GM23338 (cell line): ENCODE measurements at regions not wholly inside any gene's neighbourhood (a gene's known extent, or its start where the extent isn't known, plus 50 kb on each side); places are given as distances from the start of the nearest gene placed in this dataset.

ENCODE experiments used
- ATAC-seq: fragments of 200-7000 bp; cut with Tn5 transposase; 3 replicates; pipeline ENCODE4 v1.9.1; 2020
- DNase-seq: peaks from one replicate; pipeline ENCODE4 v3.0.0-alpha.2; 2015; ENCODE audit warnings: low spot score
- H2AFZ ChIP-seq: fragments of 200-600 bp; sonication (generic); 2 replicates; pipeline ENCODE4 v1.8.0; 2016; ENCODE audit warnings: antibody characterized with exemption, mild to moderate bottlenecking, moderate library complexity
- H3F3A ChIP-seq: fragments of 200-600 bp; sonication (generic); replicated peaks from 2 replicates; pipeline ENCODE4 v1.8.0; 2017; ENCODE audit warnings: antibody characterized with exemption, mixed run types, low read depth
- H3K27ac ChIP-seq: fragments of 200-600 bp; sonication (generic); 2 replicates; pipeline ENCODE4 v1.6.1; 2016; ENCODE audit warnings: low read depth
- H3K27me3 ChIP-seq: fragments of 200-600 bp; sonication (generic); 2 replicates; pipeline ENCODE4 v1.8.0; 2016; ENCODE audit warnings: mild to moderate bottlenecking, mixed run types, moderate library complexity; ENCODE audit not compliant: insufficient read depth
- H3K36me3 ChIP-seq: fragments of 200-600 bp; sonication (generic); 2 replicates; pipeline ENCODE4 v1.8.0; 2016; ENCODE audit warnings: mild to moderate bottlenecking; ENCODE audit not compliant: insufficient read depth
- H3K4me1 ChIP-seq: fragments of 200-600 bp; sonication (generic); 2 replicates; pipeline ENCODE4 v1.8.0; 2016; ENCODE audit warnings: mild to moderate bottlenecking, moderate library complexity; ENCODE audit not compliant: insufficient read depth
- H3K4me2 ChIP-seq: fragments of 200-600 bp; sonication (generic); 2 replicates; pipeline ENCODE4 v1.7.1; 2017; ENCODE audit warnings: mixed run types
- H3K4me3 ChIP-seq: fragments of 200-600 bp; sonication (generic); 2 replicates; pipeline ENCODE4 v1.6.1; 2016; ENCODE audit warnings: mixed run types
- H3K79me2 ChIP-seq: fragments of 200-600 bp; sonication (generic); replicated peaks from 2 replicates; pipeline ENCODE4 v1.8.0; 2017; ENCODE audit warnings: mild to moderate bottlenecking; ENCODE audit not compliant: insufficient read depth
- H3K9me2 ChIP-seq: fragments of 200-600 bp; sonication (generic); 2 replicates; pipeline ENCODE4 v1.8.0; 2017; ENCODE audit not compliant: insufficient read depth
- H4K20me1 ChIP-seq: fragments of 200-600 bp; sonication (generic); replicated peaks from 2 replicates; pipeline ENCODE4 v1.8.0; 2017; ENCODE audit warnings: mild to moderate bottlenecking; ENCODE audit not compliant: insufficient read depth
- H3K27ac Mint-ChIP-seq: 2 replicates; pipeline ENCODE4 v1.8.0; 2020; ENCODE audit warnings: inconsistent platforms, mild to moderate bottlenecking, moderate library complexity, mixed read lengths
- H3K27me3 Mint-ChIP-seq: 3 replicates; pipeline ENCODE4 v1.8.0; 2022; ENCODE audit warnings: low read depth, mild to moderate bottlenecking, moderate library complexity, mixed read lengths, inconsistent platforms; ENCODE audit not compliant: insufficient read depth, poor library complexity
- H3K36me3 Mint-ChIP-seq: 3 replicates; pipeline ENCODE4 v1.8.0; 2021; ENCODE audit warnings: low read depth, mild to moderate bottlenecking, inconsistent platforms, moderate library complexity, mixed read lengths
- H3K4me1 Mint-ChIP-seq: 3 replicates; pipeline ENCODE4 v1.8.0; 2020; ENCODE audit warnings: mild to moderate bottlenecking, inconsistent platforms, mixed read lengths
- H3K4me3 Mint-ChIP-seq: 3 replicates; pipeline ENCODE4 v1.8.0; 2021; ENCODE audit warnings: moderate library complexity, mild to moderate bottlenecking, inconsistent platforms, mixed read lengths
- H3K9me3 Mint-ChIP-seq: 3 replicates; pipeline ENCODE4 v1.8.0; 2020; ENCODE audit warnings: moderate library complexity, mild to moderate bottlenecking, inconsistent platforms, mixed read lengths
- CREB1 ChIP-seq: fragments of 250-450 bp; sonication (Bioruptor Pico); IDR thresholded peaks from 2 replicates; pipeline ENCODE4 v1.5.0; 2020; ENCODE audit warnings: low read depth, mild to moderate bottlenecking, moderate library complexity
- CTCF ChIP-seq, 2 experiments: fragments of 200-600 bp in 1 of 2; sonication (generic) in 1 of 2; conservative IDR thresholded peaks; 2 replicates each; pipeline versions ENCODE4 v1.5.1 to v1.6.1; 2016 to 2017; ENCODE audit warnings: antibody characterized with exemption in 2 of 2, low read depth in 2 of 2, mild to moderate bottlenecking in 2 of 2, moderate library complexity in 1 of 2
- ETS1 ChIP-seq: IDR thresholded peaks from 2 replicates; pipeline ENCODE4 v1.6.1; 2016; ENCODE audit warnings: antibody characterized with exemption
- EZH2 ChIP-seq: fragments of 200-600 bp; sonication (generic); IDR thresholded peaks from one replicate; pipeline ENCODE4 v1.8.0; 2017; ENCODE audit warnings: antibody characterized with exemption, mild to moderate bottlenecking, low read depth; ENCODE audit not compliant: unreplicated experiment
- EZH2phosphoT487 ChIP-seq: fragments of 200-600 bp; sonication (generic); IDR thresholded peaks from one replicate; pipeline ENCODE4 v1.8.1; 2018; ENCODE audit warnings: antibody characterized with exemption; ENCODE audit not compliant: unreplicated experiment
- JUNB ChIP-seq: IDR thresholded peaks from one replicate; pipeline ENCODE4 v1.6.1; 2016; ENCODE audit warnings: antibody characterized with exemption; ENCODE audit not compliant: unreplicated experiment
- NANOG ChIP-seq: IDR thresholded peaks from 2 replicates; pipeline ENCODE4 v1.6.1; 2016; ENCODE audit warnings: antibody characterized with exemption, borderline replicate concordance
- POLR2AphosphoS5 ChIP-seq: IDR thresholded peaks from 2 replicates; pipeline ENCODE4 v1.6.1; 2016; ENCODE audit warnings: antibody characterized with exemption, low read depth
- REST ChIP-seq: IDR thresholded peaks from one replicate; pipeline ENCODE4 v1.6.1; 2018; ENCODE audit warnings: antibody characterized with exemption; ENCODE audit not compliant: unreplicated experiment
- STAT1 ChIP-seq: IDR thresholded peaks from one replicate; pipeline ENCODE4 v1.6.1; 2016; ENCODE audit warnings: antibody characterized with exemption; ENCODE audit not compliant: unreplicated experiment
- ZNF114 ChIP-seq: fragments of 250-450 bp; sonication (Bioruptor Pico); IDR thresholded peaks from 2 replicates; pipeline ENCODE4 v1.5.0; 2020; ENCODE audit warnings: mild to moderate bottlenecking, moderate library complexity
- ZNF331 ChIP-seq: fragments of 250-450 bp; sonication (Bioruptor Pico); IDR thresholded peaks from 2 replicates; pipeline ENCODE4 v1.5.0; 2020; ENCODE audit warnings: low read depth, mild to moderate bottlenecking, moderate library complexity
- ZNF462 ChIP-seq: fragments of 250-450 bp; sonication (Bioruptor Pico); IDR thresholded peaks from 2 replicates; pipeline ENCODE4 v1.5.0; 2020; ENCODE audit warnings: mild to moderate bottlenecking, moderate library complexity

- Histone ChIP-seq H3K79me2 (no peaks in the 10 kb centered on the region), H3K4me2 (no peak overlapping the region), H3F3A (no peaks in the 10 kb centered on the region), H3K27me3 (no peaks in the 10 kb centered on the region), H3K4me1 (no peaks in the 10 kb centered on the region), H3K27ac (no peak overlapping the region), H3K9me2 (no peaks in the 10 kb centered on the region; the same call in 1 of the 2 replicates), H3K4me3 (no peak overlapping the region), H2AFZ (no peak overlapping the region), H4K20me1 (no peaks in the 10 kb centered on the region), H3K36me3 (no peaks in the 10 kb centered on the region)
- Mint-ChIP-seq H3K4me1 (no peaks in the 10 kb centered on the region), H3K27me3 (no peaks in the 10 kb centered on the region), H3K36me3 (no peaks in the 10 kb centered on the region), H3K27ac (no peak overlapping the region), H3K4me3 (no peak overlapping the region), H3K9me3 (no peaks in the 10 kb centered on the region)
- ATAC-seq (no peak), DNase-seq (no peak)
- TF ChIP-seq CTCF (conservative IDR thresholded peaks at IDR 0.05; ENCODE audit: low read depth in 2 of 2): no peak
- no peak for TF ChIP-seq ZNF114 (CRISPR knock-in tag)
- TF ChIP-seq NANOG: no peak
- TF ChIP-seq EZH2phosphoT487: no peak
- no peak for TF ChIP-seq ZNF462 (CRISPR knock-in tag)
- no peak for TF ChIP-seq EZH2
- no peak for TF ChIP-seq CREB1
- TF ChIP-seq JUNB: no peak
- TF ChIP-seq REST: no peak
- TF ChIP-seq ZNF331 (CRISPR knock-in tag): no peak
- no peak for TF ChIP-seq STAT1
- TF ChIP-seq ETS1: no peak
- no peak for TF ChIP-seq POLR2AphosphoS5
Observed at GRCh38 chr5:143473481-143473880, 70.0 kb upstream of the NR3C1 start.
